Hepatocyte (in vitro differentiated cells): ENCODE measurements at regions not wholly inside any gene's neighbourhood (a gene's known extent, or its start where the extent isn't known, plus 50 kb on each side); places are given as distances from the start of the nearest gene placed in this dataset.

Source experiments
- DNase-seq: peaks from one replicate; pipeline ENCODE4 v3.0.0-alpha.2; 2016; ENCODE audit warnings: low spot score
- H2AFZ ChIP-seq: fragments of 200-600 bp; sonication (generic); 2 replicates; pipeline ENCODE4 v1.6.0; 2016; ENCODE audit warnings: antibody characterized with exemption, mild to moderate bottlenecking
- H3K27ac ChIP-seq: fragments of 200-600 bp; sonication (generic); 2 replicates; pipeline ENCODE4 v1.5.1; 2016; ENCODE audit warnings: mild to moderate bottlenecking
- H3K27me3 ChIP-seq: fragments of 200-600 bp; sonication (generic); 2 replicates; pipeline ENCODE4 v1.6.1; 2016
- H3K36me3 ChIP-seq: fragments of 200-600 bp; sonication (generic); replicated peaks from 2 replicates; pipeline ENCODE4 v1.5.1; 2016; ENCODE audit warnings: low read depth; ENCODE audit not compliant: insufficient read depth
- H3K4me1 ChIP-seq: fragments of 200-600 bp; sonication (generic); 2 replicates; pipeline ENCODE4 v1.5.1; 2016; ENCODE audit warnings: mild to moderate bottlenecking, moderate library complexity; ENCODE audit not compliant: insufficient read depth
- H3K4me2 ChIP-seq: fragments of 200-600 bp; sonication (generic); 2 replicates; pipeline ENCODE4 v1.6.0; 2016
- H3K4me3 ChIP-seq: fragments of 200-600 bp; sonication (generic); 2 replicates; pipeline ENCODE4 v1.5.1; 2016; ENCODE audit warnings: mild to moderate bottlenecking
- H3K79me2 ChIP-seq: fragments of 200-600 bp; sonication (generic); 2 replicates; pipeline ENCODE4 v1.6.0; 2017; ENCODE audit warnings: mild to moderate bottlenecking
- H3K9me2 ChIP-seq: fragments of 200-600 bp; sonication (generic); replicated peaks from 2 replicates; pipeline ENCODE4 v1.6.0; 2017; ENCODE audit warnings: mild to moderate bottlenecking; ENCODE audit not compliant: insufficient read depth
- H3K9me3 ChIP-seq: fragments of 200-600 bp; sonication (generic); 2 replicates; pipeline ENCODE4 v1.5.1; 2016; ENCODE audit warnings: low read depth, mild to moderate bottlenecking
- H4K20me1 ChIP-seq: fragments of 200-600 bp; sonication (generic); 2 replicates; pipeline ENCODE4 v1.6.0; 2016; ENCODE audit warnings: mild to moderate bottlenecking; ENCODE audit not compliant: insufficient read depth, poor library complexity, severe bottlenecking
- EZH2 ChIP-seq: fragments of 200-600 bp; sonication (generic); IDR thresholded peaks from 2 replicates; pipeline ENCODE4 v1.6.1; 2016; ENCODE audit warnings: antibody characterized with exemption, mild to moderate bottlenecking, borderline replicate concordance
- EZH2phosphoT487 ChIP-seq: fragments of 200-600 bp; sonication (generic); IDR thresholded peaks from one replicate; pipeline ENCODE4 v1.6.1; 2018; ENCODE audit warnings: antibody characterized with exemption, mild to moderate bottlenecking, low read depth, moderate library complexity; ENCODE audit not compliant: unreplicated experiment, severe bottlenecking
- WGBS: methylation state at CpG from one replicate; pipeline ENCODE4 v1.1.6; 2016; ENCODE audit warnings: low lambda C conversion rate; ENCODE audit errors: missing lambda C conversion rate; 5-methylcytosine and 5-hydroxymethylcytosine counted together
- TF ChIP-seq, protein P1 (sequence below): fragments of 200-600 bp; sonication (generic); IDR thresholded peaks from 2 replicates; pipeline ENCODE4 v1.5.1; 2016; ENCODE audit warnings: antibody characterized with exemption, mild to moderate bottlenecking; ENCODE audit not compliant: poor library complexity

DNA sequence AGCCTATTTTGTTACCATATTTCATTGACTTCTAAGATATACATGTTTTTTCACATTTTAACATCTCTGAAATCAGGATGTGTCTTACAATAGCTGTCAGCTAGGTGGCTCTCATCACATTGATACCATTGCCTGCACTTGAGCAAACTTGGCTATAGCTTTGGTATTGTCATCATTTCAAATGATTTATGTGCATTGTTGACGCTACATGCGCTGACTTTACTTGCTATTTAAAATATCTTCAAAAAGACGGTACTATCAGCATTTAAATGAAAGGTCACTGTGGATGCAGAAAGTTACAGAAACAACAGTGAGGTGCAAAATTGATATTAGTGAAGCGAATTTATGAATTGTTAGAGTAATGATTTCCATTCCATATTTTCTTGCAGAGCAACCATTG lies 54.0 kb upstream of the ABHD2 start:
- Histone ChIP-seq H3K9me3 (no peaks in the 10 kb centered on the region), H2AFZ (no peak overlapping the region), H3K27me3 (no peaks in the 10 kb centered on the region), H3K4me2 (no peak overlapping the region), H3K36me3 (no peaks in the 10 kb centered on the region), H3K4me1 (no peaks in the 10 kb centered on the region), H3K27ac (no peak overlapping the region), H3K9me2 (no peaks in the 10 kb centered on the region), H4K20me1 (no peaks in the 10 kb centered on the region), H3K4me3 (no peak overlapping the region), H3K79me2 (no peaks in the 10 kb centered on the region)
- no peak for TF ChIP-seq EZH2phosphoT487
- TF ChIP-seq, protein P1, sequence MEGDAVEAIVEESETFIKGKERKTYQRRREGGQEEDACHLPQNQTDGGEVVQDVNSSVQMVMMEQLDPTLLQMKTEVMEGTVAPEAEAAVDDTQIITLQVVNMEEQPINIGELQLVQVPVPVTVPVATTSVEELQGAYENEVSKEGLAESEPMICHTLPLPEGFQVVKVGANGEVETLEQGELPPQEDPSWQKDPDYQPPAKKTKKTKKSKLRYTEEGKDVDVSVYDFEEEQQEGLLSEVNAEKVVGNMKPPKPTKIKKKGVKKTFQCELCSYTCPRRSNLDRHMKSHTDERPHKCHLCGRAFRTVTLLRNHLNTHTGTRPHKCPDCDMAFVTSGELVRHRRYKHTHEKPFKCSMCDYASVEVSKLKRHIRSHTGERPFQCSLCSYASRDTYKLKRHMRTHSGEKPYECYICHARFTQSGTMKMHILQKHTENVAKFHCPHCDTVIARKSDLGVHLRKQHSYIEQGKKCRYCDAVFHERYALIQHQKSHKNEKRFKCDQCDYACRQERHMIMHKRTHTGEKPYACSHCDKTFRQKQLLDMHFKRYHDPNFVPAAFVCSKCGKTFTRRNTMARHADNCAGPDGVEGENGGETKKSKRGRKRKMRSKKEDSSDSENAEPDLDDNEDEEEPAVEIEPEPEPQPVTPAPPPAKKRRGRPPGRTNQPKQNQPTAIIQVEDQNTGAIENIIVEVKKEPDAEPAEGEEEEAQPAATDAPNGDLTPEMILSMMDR: peak; percentile 39
- 90% methylated on average over 4 of the region's 4 CpGs for WGBS
- DNase-seq: no peak

DNA sequence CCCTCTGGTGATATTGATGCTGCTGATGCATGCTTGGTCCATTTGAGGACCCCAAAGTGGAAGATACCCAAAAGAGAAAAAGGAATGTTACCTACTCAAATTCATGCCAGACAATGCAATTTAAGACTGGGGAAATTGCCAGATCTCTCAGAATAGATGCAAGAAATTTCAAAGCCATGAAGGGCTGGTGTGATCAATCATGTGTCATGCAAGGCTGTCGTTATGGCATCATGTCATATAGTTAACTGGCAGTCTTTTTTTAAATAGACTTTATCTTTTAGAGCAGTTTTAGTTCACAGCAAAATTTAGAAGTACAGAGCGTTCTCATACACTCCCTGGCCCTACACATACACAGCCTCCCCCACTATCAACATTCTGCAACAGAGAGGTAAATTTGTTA lies 53.1 kb upstream of the ABHD2 start:
- TF ChIP-seq EZH2 (no peak), EZH2phosphoT487 (no peak)
- TF ChIP-seq, protein P1: no peak
- DNase-seq: no peak
- Histone ChIP-seq H3K4me2 (no peak overlapping the region), H3K4me1 (no peaks in the 10 kb centered on the region), H3K9me2 (no peaks in the 10 kb centered on the region), H3K9me3 (no peaks in the 10 kb centered on the region), H4K20me1 (no peaks in the 10 kb centered on the region), H3K27me3 (no peaks in the 10 kb centered on the region), H3K27ac (no peak overlapping the region), H2AFZ (no peak overlapping the region), H3K4me3 (no peak overlapping the region), H3K79me2 (no peaks in the 10 kb centered on the region), H3K36me3 (no peaks in the 10 kb centered on the region)
- WGBS: 89% methylated on average over 2 of the region's 2 CpGs

DNA sequence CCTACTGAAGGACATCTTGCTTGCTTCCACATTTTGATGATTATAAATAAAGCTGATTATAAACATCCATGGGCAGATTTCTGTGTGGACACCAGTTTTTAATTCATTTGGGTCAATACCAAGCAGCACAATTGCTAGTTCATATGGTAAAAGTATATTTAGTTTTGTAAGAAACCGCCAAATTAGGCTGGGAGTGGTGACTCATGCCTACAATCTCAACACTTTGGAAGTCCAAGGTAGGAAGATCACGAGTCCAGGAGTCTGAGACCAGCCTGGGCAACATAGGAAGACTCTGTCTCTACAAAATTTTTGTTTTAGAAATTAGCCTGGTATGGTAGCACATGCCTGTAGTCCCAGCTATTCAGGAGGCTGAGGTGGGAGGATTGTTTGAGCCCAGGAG lies 52.6 kb upstream of the ABHD2 start:
- Histone ChIP-seq H3K27ac (no peak overlapping the region), H3K27me3 (no peaks in the 10 kb centered on the region), H3K4me3 (no peak overlapping the region)

More for the DNA sequence above, 52.6 kb upstream of the ABHD2 start:
- Histone ChIP-seq H3K36me3 (no peaks in the 10 kb centered on the region), H3K4me1 (no peaks in the 10 kb centered on the region), H2AFZ (no peak overlapping the region), H4K20me1 (no peaks in the 10 kb centered on the region), H3K4me2 (no peak overlapping the region), H3K79me2 (no peaks in the 10 kb centered on the region), H3K9me3 (no peaks in the 10 kb centered on the region), H3K9me2 (no peaks in the 10 kb centered on the region)
- TF ChIP-seq EZH2 (no peak), EZH2phosphoT487 (no peak)
- TF ChIP-seq, protein P1: no peak
- no peak for DNase-seq
- 83% methylated on average over 2 of the region's 2 CpGs for WGBS
